Erythroblast (primary cell): ENCODE measurements at regions not wholly inside any gene's neighbourhood (a gene's known extent, or its start where the extent isn't known, plus 50 kb on each side); places are given as distances from the start of the nearest gene placed in this dataset.

ENCODE experiments used
- GATA1 ChIP-seq: IDR thresholded peaks from 2 replicates; pipeline ENCODE4 v1.6.1; 2011; ENCODE audit warnings: low read depth, mild to moderate bottlenecking, control low read depth, low read length, moderate library complexity
- POLR2A ChIP-seq: IDR thresholded peaks from 2 replicates; pipeline ENCODE4 v1.6.1; 2011; ENCODE audit warnings: mild to moderate bottlenecking, low read length

DNA sequence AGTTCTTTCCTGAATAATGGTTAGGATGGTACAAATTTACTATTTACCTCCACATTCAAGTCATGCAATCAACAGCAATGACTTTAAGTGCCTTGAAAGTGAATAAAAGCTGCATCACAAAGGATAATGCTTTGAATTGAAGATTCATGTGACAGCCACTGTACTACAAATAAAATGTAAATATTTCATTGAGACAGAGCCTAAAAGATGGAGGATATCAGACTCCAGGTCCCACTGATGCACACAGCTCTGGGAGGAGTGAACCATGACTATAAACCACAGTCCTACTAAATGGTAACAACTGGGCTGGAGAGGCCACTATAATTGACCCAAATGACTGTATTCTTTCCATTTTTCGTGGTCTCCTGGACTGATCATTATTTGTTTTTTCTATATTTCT lies 576.9 kb downstream of the ADCYAP1 start:
- TF ChIP-seq POLR2A (no peak), GATA1 (no peak)
